AG04449 (cell line): ENCODE measurements at regions not wholly inside any gene's neighbourhood (a gene's known extent, or its start where the extent isn't known, plus 50 kb on each side); places are given as distances from the start of the nearest gene placed in this dataset.

ENCODE experiments used
- CTCF ChIA-PET: fragments of 350-600 bp; formaldehyde crosslinking; extraction: SDS; loops from one replicate; lab custom pipeline; 2021; ENCODE audit warnings: antibody characterized with exemption; lab: Yijun Ruan, JAX
- POLR2A ChIA-PET: fragments of 400-600, 350-600 bp; formaldehyde crosslinking; extraction: SDS; loops from one replicate; lab custom pipeline; 2020; ENCODE audit warnings: antibody characterized with exemption, inconsistent platforms; lab: Yijun Ruan, JAX
- DNase-seq: peaks from one replicate; pipeline ENCODE4 v3.0.0-alpha.2; 2010; ENCODE audit warnings: low read depth, low spot score
- H3K4me3 ChIP-seq: 2 replicates; pipeline ENCODE4 v1.5.1; 2011; ENCODE audit warnings: low read depth, mild to moderate bottlenecking, control low read depth, low read length
- CTCF ChIP-seq: IDR thresholded peaks from one replicate; pipeline ENCODE4 v1.5.1; 2011; ENCODE audit warnings: mild to moderate bottlenecking, moderate library complexity, low read length, control low read depth, inconsistent platforms; ENCODE audit not compliant: insufficient read depth; ENCODE audit errors: missing control alignments

DNA sequence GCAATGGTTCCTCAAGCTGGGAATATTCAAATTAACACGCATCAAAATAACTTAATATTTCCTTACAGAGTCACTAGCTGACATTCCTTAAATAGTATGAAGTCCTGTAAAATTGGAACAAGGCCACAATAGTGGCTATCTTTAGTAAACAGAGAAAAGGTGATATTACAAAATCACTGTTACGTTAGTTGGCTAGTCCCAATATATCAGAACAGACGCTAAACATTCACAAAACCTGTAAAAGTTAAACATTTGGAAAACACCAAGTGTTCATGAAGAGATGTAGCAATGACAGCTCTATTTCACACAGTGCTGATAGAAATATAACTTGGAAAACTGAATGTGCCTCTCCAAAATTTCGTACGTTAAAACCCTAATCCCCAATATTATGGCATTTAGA, 61.0 kb upstream of the FAM47C start:
- TF ChIP-seq CTCF: no peak
- ChIA-PET CTCF (no interaction called here), POLR2A (no interaction called here)
- no peak overlapping the region for H3K4me3 ChIP-seq
- no peak for DNase-seq

DNA sequence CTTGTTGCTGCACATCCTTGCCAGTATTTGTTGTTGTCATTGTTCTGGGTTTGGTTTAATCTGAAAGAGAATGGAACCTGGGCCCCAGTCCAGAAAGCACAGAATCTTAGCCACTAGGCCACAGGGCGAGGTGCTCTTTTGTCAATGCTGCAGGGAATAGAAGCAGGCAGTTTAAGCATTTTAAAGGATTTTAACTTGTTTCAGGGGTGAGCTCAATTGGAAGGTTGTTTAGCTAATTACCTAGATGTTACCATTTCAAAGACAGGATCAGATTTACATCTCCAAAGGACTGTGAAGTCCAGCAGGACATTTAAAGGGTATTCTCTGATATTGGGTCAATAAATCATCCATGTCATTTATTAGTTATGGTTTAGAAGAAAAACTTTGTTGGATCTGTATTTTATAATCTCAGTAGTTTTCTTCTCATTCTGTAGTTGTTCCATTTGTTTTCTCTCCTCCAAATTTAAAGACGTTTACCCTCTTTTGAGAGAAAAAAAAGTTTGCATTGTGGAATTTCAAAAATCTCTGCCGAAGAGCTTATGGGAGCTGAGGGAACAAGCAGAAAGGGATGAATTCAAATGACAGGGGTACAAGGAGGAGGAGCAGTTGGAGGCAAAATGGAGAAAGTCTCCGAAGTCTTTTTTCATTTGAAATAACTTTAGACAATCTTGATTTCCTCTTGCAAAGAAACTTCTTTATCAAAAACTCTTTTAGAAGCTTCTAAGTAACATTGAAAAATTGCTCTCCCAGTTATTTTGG, 57.5 kb upstream of the FAM47C start:
- no peak overlapping the region for H3K4me3 ChIP-seq
- POLR2A ChIA-PET: no interaction called here
- CTCF ChIA-PET: no interaction called here

DNA sequence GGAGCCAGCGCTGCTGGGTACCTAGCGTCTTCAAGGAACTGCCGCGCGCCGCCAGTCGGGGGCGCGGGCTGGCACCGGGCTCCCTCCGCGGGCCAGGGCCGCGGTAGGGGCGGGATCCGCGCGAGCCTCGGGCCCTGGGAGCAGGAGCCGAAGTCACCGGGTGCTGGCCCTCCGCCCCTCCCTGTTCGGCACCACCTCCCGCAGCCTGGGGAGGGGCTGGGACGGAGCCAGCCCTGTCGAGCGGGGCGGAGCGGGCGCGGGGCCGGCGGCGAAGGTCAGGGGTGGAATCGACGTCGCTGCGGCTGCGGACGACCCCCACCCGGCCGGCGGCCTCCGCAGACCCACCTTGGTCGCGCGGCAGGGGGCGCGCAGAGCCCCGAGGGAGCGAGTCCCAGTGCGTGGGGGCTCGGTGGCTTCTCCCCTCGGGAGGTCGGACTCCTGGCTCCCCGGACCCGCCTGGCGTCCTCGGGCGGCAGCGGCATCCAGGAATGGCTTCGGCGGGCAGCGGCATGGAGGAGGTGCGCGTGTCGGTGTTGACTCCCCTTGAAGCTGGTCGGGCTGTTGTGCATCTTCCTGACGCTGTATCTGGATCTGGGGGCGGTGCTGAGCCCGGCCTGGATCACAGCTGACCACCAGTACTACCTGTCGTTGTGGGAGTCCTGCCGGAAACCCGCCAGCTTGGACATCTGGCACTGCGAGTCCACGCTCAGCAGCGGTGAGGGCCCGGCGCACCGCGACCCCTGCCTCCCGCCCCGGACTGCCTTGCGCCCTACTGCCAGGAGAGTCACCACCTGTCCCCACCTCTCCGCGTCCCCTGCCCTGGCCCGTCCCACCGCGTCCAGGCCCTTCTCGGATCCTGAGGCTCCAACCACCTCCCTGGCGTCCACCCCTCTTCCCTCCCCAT, 50.5 kb upstream of the FAM47C start:
- peak overlapping the region; percentile 18 for H3K4me3 ChIP-seq
- ChIA-PET CTCF (no interaction called here), POLR2A (no interaction called here)
- no peak for DNase-seq
- no peak for TF ChIP-seq CTCF

More for the DNA sequence above, 57.5 kb upstream of the FAM47C start:
- no peak for TF ChIP-seq CTCF
- no peak for DNase-seq
